ENCODE measurements at regions not wholly inside any gene's neighbourhood (a gene's known extent, or its start where the extent isn't known, plus 50 kb on each side); places are given as distances from the start of the nearest gene placed in this dataset.

- ChIA-PET CTCF (ENCODE audit: partially characterized antibody) (interaction anchor here (0.8 to 2.7 kb wide), 4 partner anchors 9 to 324 kb away, joined by 3 to 11 read pairs (median 4); no protein-coding TSS in a partner anchor), POLR2A (ENCODE audit: partially characterized antibody) (no interaction called here)
- Histone ChIP-seq H3K23ac (ENCODE audit: insufficient read length) (no peak overlapping the region), H3K14ac (ENCODE audit: insufficient read length) (no peak overlapping the region), H4K8ac (ENCODE audit: extremely low read depth, insufficient read depth, low read length) (no peak overlapping the region; the same call in 1 of the 2 replicates), H3K56ac (replicated peaks; ENCODE audit: insufficient read length, low read depth, low read length) (no peak overlapping the region), H2BK20ac (ENCODE audit: low read length) (no peak overlapping the region), H2BK5ac (ENCODE audit: low read depth, low read length) (no peak overlapping the region), H4K5ac (ENCODE audit: insufficient read length, low read depth, low read length) (no peak overlapping the region), H4K91ac (replicated peaks; ENCODE audit: insufficient read length, low read length) (no peak overlapping the region), H3K23me2 (ENCODE audit: low read depth, low read length) (peaks cover 2% of the 10 kb centered on the region; the same call in 1 of the 2 replicates), H4K20me1 (replicated peaks in 1 of 2; ENCODE audit: control insufficient read depth in 1 of 2, insufficient read depth in 2 of 2, low read length in 2 of 2) (no peaks in the 10 kb centered on the region), H3K79me2 (ENCODE audit: control insufficient read depth in 1 of 2, insufficient read depth in 2 of 2, low read length in 2 of 2) (no peaks in the 10 kb centered on the region), H3K79me1 (ENCODE audit: low read depth, low read length) (no peaks in the 10 kb centered on the region), H2AFZ (ENCODE audit: low read length) (peak overlapping the region; percentile 76), H2BK120ac (replicated peaks; ENCODE audit: low read depth, low read length) (no peak overlapping the region), H3K4me2 (ENCODE audit: insufficient read depth in 1 of 2, low read depth in 2 of 2, low read length in 2 of 2) (peak overlapping the region; percentile 79 to 83), H3K4ac (replicated peaks; ENCODE audit: insufficient read length, low read depth, low read length) (no peak overlapping the region), H3K27ac (ENCODE audit: low read depth, low read length) (peak overlapping the region; percentile 63; the same call in 1 of the 2 replicates), H3K27me3 (replicated peaks in 1 of 4; ENCODE audit: control insufficient read depth in 3 of 4, extremely low read depth in 1 of 4, insufficient read depth in 3 of 4, low read length in 3 of 4) (no peaks in the 10 kb centered on the region), H2BK15ac (ENCODE audit: low read length) (no peak overlapping the region), H3K9ac (replicated peaks in 1 of 4; ENCODE audit: extremely low read depth in 1 of 4, low read depth in 3 of 4, low read length in 3 of 4) (no peak overlapping the region), H3K36me3 (ENCODE audit: control insufficient read depth in 2 of 4, insufficient read depth in 4 of 4, low read length in 3 of 4) (no peaks in the 10 kb centered on the region), H3K18ac (ENCODE audit: extremely low read depth, low read length) (peak overlapping the region; percentile 24), H2AK5ac (ENCODE audit: low read depth, low read length) (no peak overlapping the region), H3K4me3 (ENCODE audit: extremely low read depth in 1 of 4, insufficient read depth in 2 of 4, low read depth in 3 of 4, low read length in 4 of 4) (peak overlapping the region; percentile 30 to 60 (median 46); a peak in 7 of 8 replicates), H3K4me1 (replicated peaks in 1 of 4; ENCODE audit: control insufficient read depth in 3 of 4, insufficient read depth in 4 of 4, low read length in 3 of 4) (peaks cover 0 to 5% (median under 1%) of the 10 kb centered on the region in 4 experiments; a peak in 1 of 7 replicates), H2BK12ac (ENCODE audit: low read depth, low read length) (no peak overlapping the region), H3K9me3 (ENCODE audit: insufficient read depth in 2 of 2, low read depth in 1 of 2, low read length in 1 of 2) (no peaks in the 10 kb centered on the region)
- DNase-seq (ENCODE audit: low read depth in 1 of 2, low spot score in 2 of 2) (peak; percentile 92 to 97), FAIRE-seq (no peak)
- 7% methylated on average over 11 of the region's 56 CpGs; no CpG with 5 or more reads in 1 of the 2 experiments for WGBS, 2 experiments (ENCODE audit: extremely low coverage in 1 of 2, insufficient coverage in 1 of 2, insufficient read length in 1 of 2, insufficient replicate concordance in 2 of 2, low coverage in 1 of 2, low lambda C conversion rate in 2 of 2, missing lambda C conversion rate in 1 of 2)
- TF ChIP-seq TAF1 (IDR thresholded peaks at IDR 0.05; ENCODE audit: low read depth, low read length) = peak; percentile 48
- peak; percentile 72 for TF ChIP-seq TBP (IDR thresholded peaks at IDR 0.05; ENCODE audit: low read depth, low read length)
- no peak for TF ChIP-seq HDAC6 (IDR thresholded peaks at IDR 0.05; ENCODE audit: low read depth, low read length)
- TF ChIP-seq POLR2A (IDR thresholded peaks at IDR 0.05; ENCODE audit: control extremely low read depth in 1 of 2, low read depth in 2 of 2, low read length in 2 of 2) = peak in 1 of 2 experiments; percentile 47; a peak in 1 of 3 replicates
- TF ChIP-seq JUN (IDR thresholded peaks at IDR 0.05; ENCODE audit: low read depth, low read length) = no peak
- TF ChIP-seq PHF8 (conservative IDR thresholded peaks at IDR 0.05; ENCODE audit: low read depth, low read length) = 0 out of 2 replicates have a peak, but pooled peaks have one; percentile 43
- TF ChIP-seq SP1 (IDR thresholded peaks at IDR 0.05; ENCODE audit: low read depth, low read length) = peak; percentile 8; the same call in 1 of the 2 replicates
- no peak for TF ChIP-seq SUZ12 (IDR thresholded peaks at IDR 0.05; ENCODE audit: low read length)
Observed at GRCh38 chr4:9691238-9692065, 90.0 kb upstream of the DRD5 start.

Measured in H1 (cell line).